NCI-H446 treated with DMSO at 0.1 percent for 48 hours (cell line): ENCODE measurements at regions not wholly inside any gene's neighbourhood (a gene's known extent, or its start where the extent isn't known, plus 50 kb on each side); places are given as distances from the start of the nearest gene placed in this dataset.

ENCODE experiments used
- DNase-seq: peaks from one replicate; lab custom pipeline; 2025; lab: John Stamatoyannopoulos, UW

DNA sequence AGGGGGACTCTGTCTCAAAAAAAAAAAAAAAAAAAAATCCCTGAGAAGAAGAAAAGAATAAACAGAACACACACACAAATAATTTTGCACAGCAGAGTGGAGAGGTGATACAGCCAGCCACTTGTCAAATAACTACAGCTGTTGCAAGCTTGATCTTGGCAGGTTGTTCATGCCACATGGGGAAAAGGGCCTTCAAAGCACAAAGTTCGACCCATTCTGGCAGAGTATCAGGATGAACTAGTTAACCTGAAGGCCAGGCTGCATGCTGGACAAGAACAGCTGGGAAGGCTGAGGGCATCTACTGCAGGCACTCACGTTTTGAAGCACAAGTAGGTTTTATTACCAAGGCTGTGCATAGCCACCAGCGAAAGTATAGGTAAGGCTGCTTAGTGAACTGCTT is 104.1 kb downstream of the KCTD15 start:
- DNase-seq, result no peak

DNA sequence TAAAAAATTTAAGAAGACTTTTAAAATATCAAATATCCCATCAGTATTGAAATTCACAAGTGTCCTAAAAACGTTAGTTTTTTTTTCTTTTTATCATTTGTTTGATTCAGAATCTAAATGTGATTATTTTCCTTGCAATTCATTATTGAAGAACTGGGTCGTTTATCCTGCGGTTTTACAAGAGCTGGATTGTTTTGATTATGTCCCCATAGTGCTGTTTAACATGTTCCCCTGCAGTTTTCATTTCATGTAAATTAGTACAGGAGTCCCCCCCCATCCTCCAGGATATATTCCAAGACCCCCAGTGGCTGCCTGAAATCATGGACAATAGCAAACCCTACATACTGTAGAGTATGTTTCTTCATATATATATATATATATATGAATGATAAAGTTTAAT is 105.7 kb downstream of the KCTD15 start:
- no peak for DNase-seq

DNA sequence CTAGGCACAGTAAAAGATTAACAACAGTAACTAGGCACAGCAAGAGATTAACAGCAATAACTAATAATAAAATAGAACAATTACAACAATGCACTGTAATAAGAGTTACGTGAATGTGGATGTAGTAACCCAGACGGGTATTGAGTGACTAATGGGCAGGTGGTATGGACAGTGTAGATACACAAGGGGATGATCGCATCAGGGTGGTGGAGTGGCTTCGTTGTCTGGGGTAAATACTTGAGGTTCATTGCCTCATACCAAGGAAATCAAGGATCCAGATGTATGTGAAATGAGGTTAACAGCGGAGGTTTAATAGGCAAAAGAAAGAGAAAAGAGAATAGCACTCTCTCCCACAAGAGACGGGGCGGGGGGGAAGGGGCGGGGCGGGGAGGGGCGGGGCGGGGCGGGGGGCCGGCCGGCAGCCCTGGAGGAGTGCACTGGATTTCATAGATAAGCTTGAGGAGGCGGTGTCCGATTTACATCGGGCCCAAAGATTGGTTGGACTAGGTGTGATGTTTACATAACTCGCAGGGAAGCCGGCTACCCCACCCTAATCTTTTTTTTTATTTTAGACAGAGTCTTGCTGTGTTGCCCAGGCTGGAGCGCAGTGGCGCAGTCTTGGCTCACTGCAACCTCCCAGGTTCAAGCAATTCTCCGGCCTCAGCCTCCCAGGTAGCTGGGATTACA is 106.3 kb downstream of the KCTD15 start:
- no peak for DNase-seq

DNA sequence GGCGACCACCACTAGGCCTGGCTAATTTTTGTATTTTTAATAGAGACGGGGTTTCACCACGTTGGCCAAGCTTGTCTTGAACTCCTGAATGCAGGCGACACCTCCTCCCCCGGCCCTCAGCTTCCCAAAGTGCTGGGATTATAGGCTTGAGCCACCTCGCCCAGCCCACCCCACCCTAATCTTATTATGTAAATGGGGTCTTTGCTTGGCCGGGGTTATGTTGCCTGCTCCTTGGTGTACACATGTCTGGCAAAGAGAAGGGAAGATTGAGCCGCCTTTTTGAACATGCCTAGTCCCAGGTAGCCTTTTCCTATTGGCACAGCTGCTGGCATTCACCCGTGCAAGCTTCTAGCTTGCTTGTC is 106.8 kb downstream of the KCTD15 start:
- no peak for DNase-seq

DNA sequence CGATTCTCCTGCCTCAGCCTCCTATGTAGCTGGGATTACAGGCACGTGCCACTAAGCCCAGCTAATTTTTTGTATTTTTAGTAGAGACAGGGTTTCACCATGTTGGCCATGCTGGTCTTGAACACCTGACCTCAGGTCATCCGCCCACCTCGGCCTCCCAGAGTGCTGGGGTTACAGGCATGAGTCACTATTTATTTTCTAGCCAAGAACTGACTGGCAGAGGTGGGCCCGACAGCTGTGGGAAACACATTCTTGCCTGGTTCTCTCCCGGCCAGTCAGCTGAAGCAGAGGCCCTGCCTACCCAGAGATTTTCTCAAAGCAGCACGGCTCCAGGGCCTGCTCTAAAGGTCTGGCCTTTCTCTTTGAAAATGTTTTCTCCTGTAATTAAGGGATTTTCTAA is 108.0 kb downstream of the KCTD15 start:
- no peak for DNase-seq

DNA sequence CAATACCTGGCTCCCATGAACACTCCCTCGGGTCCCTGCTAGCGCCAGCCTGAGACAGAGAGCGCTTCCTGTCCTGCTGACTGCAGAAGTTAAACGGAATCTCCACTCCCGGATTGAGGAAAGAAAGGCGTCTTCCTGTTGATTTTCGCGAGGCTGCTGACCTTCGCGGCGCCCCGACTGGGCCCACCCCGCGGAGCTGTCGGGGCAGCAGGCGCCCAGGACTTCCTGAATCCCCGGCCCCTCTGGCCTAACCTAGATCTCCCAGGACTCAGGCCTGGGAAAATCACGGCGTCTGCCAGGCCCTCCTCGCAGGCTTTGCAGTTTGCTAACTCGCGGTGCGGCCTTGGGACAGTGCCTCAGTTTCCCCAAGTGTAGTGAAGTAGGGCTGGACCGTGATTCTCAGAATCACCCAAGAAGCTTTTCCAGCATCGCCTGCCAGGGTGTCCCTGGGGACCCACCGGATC is 108.8 kb downstream of the KCTD15 start:
- no peak for DNase-seq

DNA sequence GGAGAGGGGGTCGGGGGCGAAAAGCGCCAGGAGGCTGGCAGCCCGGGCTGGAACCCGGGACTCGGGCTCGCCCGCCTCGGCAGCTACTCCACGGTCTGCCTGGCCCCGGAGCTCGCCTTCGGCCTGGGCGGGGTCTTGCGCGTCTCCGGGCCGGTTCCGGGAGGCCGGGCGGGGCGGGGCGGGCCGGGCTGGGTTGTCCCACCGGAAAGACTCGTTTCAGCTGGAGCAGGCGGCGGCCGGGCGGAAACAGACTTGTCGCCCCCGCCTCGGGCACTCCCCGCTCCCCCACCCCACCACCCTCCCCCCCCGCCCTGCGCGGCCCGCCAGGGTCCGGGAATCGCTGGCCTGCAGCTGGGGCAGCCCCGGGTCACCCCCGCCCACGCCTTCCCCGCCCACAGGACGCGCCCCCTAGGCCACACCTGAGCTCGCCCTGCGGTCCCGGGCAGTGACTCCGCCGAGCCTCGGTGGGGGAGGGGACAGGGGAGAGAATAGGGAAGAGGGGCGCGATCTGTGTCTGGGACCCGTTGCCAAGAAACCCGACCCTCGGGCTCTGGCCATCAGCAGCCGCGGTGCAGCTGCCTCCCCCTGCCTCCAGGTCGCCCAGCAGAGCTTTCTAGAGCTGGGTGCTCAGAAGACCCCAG is 109.4 kb downstream of the KCTD15 start:
- no peak for DNase-seq

DNA sequence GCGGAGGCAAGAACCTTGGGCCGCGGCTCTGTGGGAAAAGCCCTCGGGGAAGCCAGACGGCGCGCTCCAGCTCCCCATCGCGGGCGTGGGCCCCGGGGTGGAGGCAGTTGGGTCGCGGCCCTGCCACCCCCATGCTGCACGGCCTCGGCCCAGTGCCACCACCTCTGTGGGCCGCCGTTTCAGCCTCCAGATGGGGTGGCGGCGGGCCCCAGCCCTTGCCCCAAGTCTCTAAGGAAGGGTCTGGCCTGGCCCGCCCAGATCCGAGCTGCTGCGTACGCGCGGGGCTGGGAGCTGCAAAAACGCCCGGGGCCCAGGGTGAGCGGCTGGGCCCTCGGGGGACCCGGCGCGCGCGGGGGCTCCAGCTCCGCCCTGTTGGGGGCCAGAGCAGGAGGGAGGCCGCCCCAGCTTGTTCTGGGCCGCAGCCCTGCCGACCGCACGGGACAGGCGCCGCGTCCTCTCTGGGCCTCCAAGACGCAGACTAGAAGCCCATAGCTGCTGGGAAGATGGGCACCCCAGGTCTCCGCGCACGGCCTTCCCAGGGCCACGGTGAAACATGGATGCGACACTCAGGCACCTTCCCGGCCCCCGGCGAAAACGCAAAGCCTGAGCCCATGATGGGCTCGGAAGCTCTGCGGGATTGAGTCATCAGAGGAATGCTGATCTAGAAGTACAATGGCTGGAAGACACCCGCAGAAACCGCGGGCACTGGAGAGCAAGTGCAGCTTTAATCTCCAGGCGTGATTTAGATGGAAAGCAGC is 110.1 kb downstream of the KCTD15 start:
- DNase-seq, result no peak

DNA sequence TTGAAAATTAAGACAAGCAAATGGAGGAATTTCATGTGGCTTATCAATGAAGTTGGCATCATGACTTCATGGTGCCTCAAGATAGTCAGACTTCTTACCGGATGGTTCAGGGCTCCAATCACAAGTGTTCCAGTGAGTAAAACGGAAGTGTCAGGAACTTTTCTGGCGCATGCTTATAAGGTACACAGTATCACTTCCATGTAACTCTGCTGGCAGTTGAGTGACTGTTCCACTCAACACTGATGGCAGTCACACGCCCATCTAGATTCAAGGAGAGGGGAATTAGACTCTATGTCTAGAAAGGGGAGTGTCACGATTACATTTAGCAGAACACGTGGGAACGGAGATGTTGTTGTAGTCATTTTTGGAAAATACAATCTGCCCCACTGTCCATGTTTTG is 114.3 kb downstream of the KCTD15 start:
- DNase-seq, result no peak

DNA sequence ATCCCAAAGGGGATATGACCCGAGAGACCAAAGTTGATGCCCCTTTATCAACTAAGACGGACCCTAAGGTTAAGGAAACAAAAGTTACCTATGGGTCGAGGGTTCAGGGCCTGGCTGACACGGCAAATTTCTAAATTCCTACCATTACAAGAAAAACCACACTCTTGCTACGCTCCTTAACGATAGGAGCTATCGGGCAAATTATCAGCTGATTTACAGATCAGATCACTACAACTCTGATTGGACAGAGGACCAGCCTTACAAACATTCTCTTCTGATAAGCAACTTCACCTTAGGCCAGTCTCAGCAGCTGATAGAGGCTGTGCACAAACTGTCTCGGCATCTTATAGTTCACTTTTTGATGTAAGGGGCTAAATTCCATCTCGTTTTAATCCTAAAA is 117.9 kb downstream of the KCTD15 start:
- DNase-seq, result no peak

DNA sequence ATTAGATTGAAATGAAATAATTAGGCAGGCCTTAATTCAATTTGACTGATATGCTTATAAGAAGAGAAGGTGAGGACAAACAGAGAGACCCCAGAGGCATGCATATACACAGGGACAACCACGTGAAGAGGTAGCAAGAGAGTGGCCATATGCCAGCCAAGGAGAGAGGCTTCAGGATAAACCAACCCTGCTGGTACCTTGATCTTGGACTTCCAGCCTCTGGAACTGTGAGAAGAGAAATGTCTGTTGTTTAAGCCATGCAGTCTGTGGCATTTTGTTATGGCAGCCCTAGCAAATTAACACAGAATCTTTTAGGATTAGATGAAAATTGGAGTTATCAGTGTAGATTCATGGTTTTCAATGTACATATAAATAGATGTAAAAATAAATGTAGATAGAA is 120.1 kb downstream of the KCTD15 start:
- DNase-seq, result no peak

DNA sequence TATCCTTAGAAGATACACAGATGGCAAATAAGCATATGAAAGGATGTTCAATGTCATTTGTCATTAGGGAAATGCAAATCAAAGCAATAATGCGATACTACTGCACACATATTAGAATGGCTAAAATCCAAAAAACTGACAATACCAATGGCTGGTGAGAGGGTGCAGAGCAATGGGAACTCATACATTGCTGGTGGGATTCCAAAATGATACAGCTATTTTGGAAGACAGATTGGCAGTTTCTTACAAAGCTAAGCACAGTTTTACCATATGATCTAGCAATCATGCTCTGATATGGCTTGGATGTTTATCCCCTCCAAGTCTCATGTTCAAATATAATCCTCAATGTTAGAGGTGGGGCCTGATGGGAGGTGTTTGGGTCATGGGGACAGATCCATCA is 122.6 kb downstream of the KCTD15 start:
- DNase-seq, result no peak

DNA sequence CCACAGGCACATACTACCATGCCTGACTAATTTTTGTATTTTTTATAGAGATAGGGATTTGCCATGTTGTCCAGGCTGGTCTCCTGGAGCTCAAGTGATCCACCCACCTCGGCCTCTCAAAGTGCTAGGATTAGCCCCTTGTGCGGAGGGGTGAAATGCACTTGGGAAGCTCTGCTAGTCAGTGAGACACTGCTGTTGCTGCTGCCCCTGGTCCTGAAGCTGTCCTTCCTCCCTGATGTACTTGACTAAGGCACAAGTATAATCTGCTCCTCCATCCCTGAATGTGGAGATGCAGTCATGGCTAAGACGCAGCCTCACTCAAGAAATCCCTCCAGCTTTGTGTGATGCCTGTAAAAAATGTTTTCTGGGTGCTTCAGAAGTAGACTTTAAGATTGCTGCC is 124.5 kb downstream of the KCTD15 start:
- no peak for DNase-seq

DNA sequence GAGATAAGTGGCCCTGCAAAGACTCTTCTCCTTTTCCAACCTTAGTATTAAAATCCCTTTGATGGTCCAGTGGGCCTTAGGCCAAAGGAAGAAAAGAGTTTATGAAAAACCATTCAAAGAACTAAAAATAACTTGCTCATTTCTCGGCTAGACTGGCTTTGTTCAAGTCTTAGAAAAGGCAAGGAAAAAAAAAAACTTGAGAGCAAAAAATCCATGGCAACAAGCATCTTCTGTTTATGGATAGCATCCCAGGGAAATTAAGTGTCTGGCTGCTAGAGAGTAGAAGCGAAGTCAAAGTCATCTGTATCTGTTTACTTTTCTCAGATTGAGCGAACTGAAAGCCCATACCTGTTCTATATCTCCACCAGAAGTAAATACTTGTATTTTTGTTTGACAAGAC is 129.6 kb downstream of the KCTD15 start:
- no peak for DNase-seq

DNA sequence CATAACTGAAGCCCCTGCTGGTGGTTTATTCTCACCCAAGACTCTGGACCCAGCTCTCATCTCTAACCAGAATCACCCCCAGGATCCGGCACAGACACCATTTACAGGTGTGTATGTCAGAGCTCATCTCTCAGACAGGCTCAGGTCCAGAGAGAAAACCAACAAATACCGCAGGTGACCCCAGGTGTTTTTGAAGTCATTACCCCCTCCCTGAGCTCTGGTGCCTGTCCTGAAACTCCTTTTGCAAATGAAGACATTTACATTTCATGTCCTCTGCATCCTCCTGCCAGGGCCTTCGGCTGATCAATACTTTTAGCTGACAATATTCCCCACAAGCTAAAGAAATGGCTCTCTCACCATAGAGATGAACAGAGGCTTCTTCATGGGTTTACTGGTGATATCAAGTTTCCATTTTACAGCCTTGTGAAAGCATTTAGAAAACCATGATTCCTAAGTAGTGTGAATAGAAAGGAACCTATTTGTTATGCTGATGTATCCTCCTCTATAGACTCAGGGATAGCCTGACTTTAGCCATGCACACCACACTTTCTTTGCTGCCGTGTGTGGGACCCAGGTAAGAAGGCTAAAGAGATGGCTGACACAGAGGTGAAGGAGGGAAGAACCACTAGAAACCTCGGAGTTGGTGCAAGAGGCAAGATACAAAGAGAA is 131.3 kb downstream of the KCTD15 start:
- no peak for DNase-seq

DNA sequence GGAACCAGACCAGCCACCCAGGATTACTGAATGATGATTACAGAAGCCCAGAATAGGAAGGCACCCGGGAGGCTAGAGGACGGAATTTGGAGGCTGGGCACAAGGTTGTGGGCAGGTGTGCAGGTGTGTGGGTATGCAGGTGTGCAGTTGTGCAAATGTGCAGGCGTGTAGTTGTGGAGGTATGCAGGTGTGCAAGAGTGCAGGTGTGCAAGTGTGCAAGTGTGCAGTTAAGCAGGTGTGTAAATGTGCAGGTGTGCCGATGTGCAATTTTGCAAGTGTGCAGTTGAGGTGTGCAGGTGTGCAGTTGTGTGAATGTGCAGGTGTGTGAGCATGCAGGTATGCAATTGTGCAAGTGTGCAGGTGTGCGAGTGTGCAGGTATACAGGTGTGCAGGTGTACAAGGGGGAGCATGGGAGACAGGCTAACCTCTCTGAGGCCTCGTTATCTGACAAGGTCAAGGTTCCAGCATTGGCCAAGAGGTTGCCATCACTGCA is 131.8 kb downstream of the KCTD15 start:
- no peak for DNase-seq

DNA sequence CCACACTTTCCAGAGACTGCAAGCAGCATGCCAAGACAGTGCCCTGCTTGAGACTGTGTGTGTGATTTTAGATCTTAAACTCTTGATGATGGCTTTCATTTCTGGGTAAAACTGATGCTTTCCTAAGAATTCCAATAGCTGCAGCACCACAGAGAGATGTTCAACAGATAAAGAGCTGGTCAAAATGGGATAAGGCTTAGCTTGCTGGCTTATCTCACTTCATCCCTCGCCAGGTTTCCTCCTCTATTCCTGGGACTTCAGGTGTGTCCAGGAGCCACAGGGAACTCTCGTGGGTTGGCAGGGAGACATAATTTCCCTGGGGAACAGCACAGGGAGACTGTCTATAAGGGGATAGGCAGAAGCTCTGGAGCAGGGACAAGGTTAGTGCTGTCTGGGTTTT is 137.3 kb downstream of the KCTD15 start:
- DNase-seq, result no peak

DNA sequence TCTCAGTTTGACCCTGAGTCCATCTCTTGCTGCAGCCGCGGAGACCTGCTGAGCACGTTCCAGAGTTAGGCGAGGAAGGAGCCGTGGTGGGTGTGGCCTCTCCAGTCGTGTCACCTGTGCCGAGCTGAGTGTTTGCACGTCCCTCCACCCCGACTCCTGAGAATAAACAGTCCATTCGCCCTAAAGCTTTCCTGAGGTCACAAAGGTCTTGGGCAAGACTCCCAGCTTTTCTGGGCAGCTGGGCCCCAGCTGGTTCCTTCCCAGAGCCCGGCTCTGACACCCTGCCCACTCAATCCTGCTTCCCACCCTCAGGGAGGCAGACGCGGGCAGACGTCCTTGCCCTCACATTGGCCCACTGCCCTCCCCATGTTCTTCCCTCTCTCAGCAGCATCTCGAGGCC is 142.2 kb downstream of the KCTD15 start:
- DNase-seq, result no peak

DNA sequence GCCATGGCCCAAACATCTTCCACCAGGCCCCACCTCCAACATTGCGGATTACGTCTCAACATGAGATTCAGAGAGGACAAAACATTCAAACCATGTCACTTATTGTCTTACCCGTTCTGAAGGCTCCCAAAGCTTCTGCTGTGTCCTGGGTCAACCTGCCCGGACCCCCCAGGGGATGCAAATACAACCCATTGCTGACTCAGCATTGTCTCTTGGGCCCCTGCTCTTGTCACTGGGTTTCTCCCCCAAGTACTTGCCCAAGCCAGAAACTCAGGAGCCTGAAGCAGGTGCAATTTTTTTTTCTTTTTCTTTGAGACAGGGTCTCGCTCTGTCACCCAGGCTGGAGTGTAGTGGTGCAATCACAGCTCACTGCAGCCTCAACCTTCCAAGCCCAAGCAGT is 144.5 kb downstream of the KCTD15 start:
- no peak for DNase-seq

DNA sequence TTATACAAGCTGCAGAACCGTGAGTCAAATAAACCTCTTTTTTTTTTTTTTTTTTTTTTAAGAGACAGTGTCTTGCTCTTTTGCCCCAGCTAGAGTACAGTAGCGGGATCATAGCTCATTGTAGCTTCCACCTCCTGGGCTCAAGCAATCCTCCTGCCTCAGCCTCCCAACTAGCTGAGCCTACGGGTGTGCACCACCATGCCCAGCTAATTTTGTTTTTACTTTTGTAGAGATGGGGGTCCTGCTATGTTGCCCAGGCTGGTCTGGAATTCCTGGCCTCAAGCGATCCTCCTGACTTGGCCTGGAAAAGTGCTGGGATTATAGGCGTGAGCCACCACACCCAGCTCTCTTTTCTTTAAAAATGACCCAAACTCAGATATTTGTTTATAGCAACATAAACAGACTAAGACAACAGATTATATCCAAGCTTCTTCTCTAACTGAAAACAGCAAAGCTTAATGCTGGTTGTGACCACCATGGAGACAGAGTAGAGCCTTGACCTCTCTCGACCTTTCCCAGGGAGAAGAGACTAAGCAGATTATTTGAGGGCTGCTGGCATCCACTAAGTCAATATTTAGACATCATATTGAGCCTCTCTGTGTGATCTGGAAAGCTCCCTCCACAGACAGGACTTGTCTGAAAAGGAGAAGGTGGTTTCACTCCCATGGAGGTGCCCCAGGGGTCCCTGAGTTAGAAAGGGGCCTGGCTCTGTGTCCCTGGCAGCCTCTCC is 150.0 kb downstream of the KCTD15 start:
- DNase-seq, result no peak

DNA sequence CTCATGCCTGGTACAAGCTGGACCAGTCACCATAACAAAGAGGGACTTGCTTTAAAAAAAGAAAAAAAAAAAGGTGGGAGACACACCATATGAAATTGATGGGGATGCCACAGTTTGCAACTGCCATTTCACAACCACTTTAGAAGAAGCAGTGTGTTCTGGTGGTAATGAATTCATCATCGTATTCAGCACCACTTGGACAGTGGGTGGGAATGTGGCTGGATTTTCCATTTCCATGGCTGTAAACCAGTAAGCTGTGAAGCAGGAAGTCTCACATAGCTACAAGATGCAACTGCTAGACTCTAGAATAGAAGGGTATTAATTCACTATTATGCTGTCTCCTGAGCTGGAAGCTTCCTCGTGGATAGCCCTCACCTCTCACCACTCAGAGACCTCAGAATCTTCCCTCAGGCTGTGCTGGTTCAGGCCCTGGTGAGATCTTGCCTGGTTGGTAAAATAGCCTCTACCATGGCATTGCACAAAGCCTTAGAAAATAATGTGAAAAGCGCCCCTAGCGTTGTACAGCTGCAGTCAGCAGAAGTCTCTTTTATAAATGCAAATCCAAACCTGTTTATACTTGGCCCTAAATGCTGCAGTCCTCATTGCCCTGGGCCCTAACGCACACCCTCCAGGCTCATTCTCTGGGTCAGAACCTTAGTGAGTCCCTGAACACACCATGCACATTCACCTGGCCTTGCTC is 150.7 kb downstream of the KCTD15 start:
- no peak for DNase-seq
